ENCODE measurements at regions not wholly inside any gene's neighbourhood (a gene's known extent, or its start where the extent isn't known, plus 50 kb on each side); places are given as distances from the start of the nearest gene placed in this dataset.

GRCh38 chr3:34793057-34793456, 846.3 kb upstream of the ARPP21 start:
- WGBS: 100% methylated on average over 1 of the region's 1 CpG
- H3K9ac ChIP-seq (ENCODE audit: low read depth, low read length): no peak overlapping the region
- no peaks in the 10 kb centered on the region for H3K27me3 ChIP-seq (ENCODE audit: insufficient read depth, low read length)
- H3K9me3 ChIP-seq (ENCODE audit: insufficient read depth, low read depth, low read length): no peaks in the 10 kb centered on the region
- H3K4me3 ChIP-seq (ENCODE audit: low read length): no peak overlapping the region
- H3K36me3 ChIP-seq (ENCODE audit: insufficient read depth, low read length): no peaks in the 10 kb centered on the region
- no peak overlapping the region for H3K27ac ChIP-seq (ENCODE audit: low read depth, low read length)
- peaks cover 6% of the 10 kb centered on the region; the same call in 1 of the 2 replicates for H3K4me1 ChIP-seq (ENCODE audit: insufficient read depth, low read length)

- Histone ChIP-seq H3K4me1 (ENCODE audit: insufficient read depth, low read length) (peaks cover 25% of the 10 kb centered on the region), H3K36me3 (ENCODE audit: insufficient read depth, low read length) (no peaks in the 10 kb centered on the region), H3K9me3 (ENCODE audit: insufficient read depth, low read depth, low read length) (no peaks in the 10 kb centered on the region), H3K27me3 (ENCODE audit: insufficient read depth, low read length) (no peaks in the 10 kb centered on the region), H3K27ac (ENCODE audit: low read depth, low read length) (peak overlapping the region; percentile 15; the same call in 1 of the 2 replicates), H3K4me3 (ENCODE audit: low read length) (no peak overlapping the region), H3K9ac (ENCODE audit: low read depth, low read length) (no peak overlapping the region)
- 100% methylated on average over 1 of the region's 1 CpG for WGBS
These were observed 831.7 kb upstream of the ARPP21 start for GRCh38 chr3:34807611-34808010.

GRCh38 chr3:34808287-34808686, 831.0 kb upstream of the ARPP21 start:
- Histone ChIP-seq H3K27me3 (ENCODE audit: insufficient read depth, low read length) (no peaks in the 10 kb centered on the region), H3K9me3 (ENCODE audit: insufficient read depth, low read depth, low read length) (no peaks in the 10 kb centered on the region), H3K4me3 (ENCODE audit: low read length) (no peak overlapping the region), H3K9ac (ENCODE audit: low read depth, low read length) (no peak overlapping the region), H3K4me1 (ENCODE audit: insufficient read depth, low read length) (peaks cover 25% of the 10 kb centered on the region), H3K36me3 (ENCODE audit: insufficient read depth, low read length) (no peaks in the 10 kb centered on the region), H3K27ac (ENCODE audit: low read depth, low read length) (peak overlapping the region; percentile 40; the same call in 1 of the 2 replicates)
- no CpG with 5 or more reads among the region's 1 CpG for WGBS

- Histone ChIP-seq H3K4me3 (ENCODE audit: low read length) (no peak overlapping the region), H3K36me3 (ENCODE audit: insufficient read depth, low read length) (no peaks in the 10 kb centered on the region), H3K4me1 (ENCODE audit: insufficient read depth, low read length) (no peaks in the 10 kb centered on the region), H3K27me3 (ENCODE audit: insufficient read depth, low read length) (no peaks in the 10 kb centered on the region), H3K9me3 (ENCODE audit: insufficient read depth, low read depth, low read length) (no peaks in the 10 kb centered on the region), H3K27ac (ENCODE audit: low read depth, low read length) (no peak overlapping the region), H3K9ac (ENCODE audit: low read depth, low read length) (no peak overlapping the region)
- WGBS: 94% methylated on average over 1 of the region's 2 CpGs
These were observed 810.5 kb upstream of the ARPP21 start for GRCh38 chr3:34828847-34829246.

- no peaks in the 10 kb centered on the region for H3K4me1 ChIP-seq (ENCODE audit: insufficient read depth, low read length)
- no peaks in the 10 kb centered on the region for H3K36me3 ChIP-seq (ENCODE audit: insufficient read depth, low read length)
- no peaks in the 10 kb centered on the region for H3K9me3 ChIP-seq (ENCODE audit: insufficient read depth, low read depth, low read length)
- no peaks in the 10 kb centered on the region for H3K27me3 ChIP-seq (ENCODE audit: insufficient read depth, low read length)
- no peak overlapping the region for H3K27ac ChIP-seq (ENCODE audit: low read depth, low read length)
- H3K9ac ChIP-seq (ENCODE audit: low read depth, low read length): no peak overlapping the region
- H3K4me3 ChIP-seq (ENCODE audit: low read length): no peak overlapping the region
- no CpG with 5 or more reads among the region's 1 CpG for WGBS
These were observed 806.3 kb upstream of the ARPP21 start for GRCh38 chr3:34832865-34833508.

GRCh38 chr3:34837848-34838741, 801.2 kb upstream of the ARPP21 start:
- H3K4me3 ChIP-seq (ENCODE audit: low read length): no peak overlapping the region
- H3K9me3 ChIP-seq (ENCODE audit: insufficient read depth, low read depth, low read length): no peaks in the 10 kb centered on the region
- H3K9ac ChIP-seq (ENCODE audit: low read depth, low read length): no peak overlapping the region
- H3K27ac ChIP-seq (ENCODE audit: low read depth, low read length): no peak overlapping the region
- peaks cover 17% of the 10 kb centered on the region for H3K4me1 ChIP-seq (ENCODE audit: insufficient read depth, low read length)
- H3K36me3 ChIP-seq (ENCODE audit: insufficient read depth, low read length): no peaks in the 10 kb centered on the region
- 99% methylated on average over 4 of the region's 4 CpGs for WGBS
- H3K27me3 ChIP-seq (ENCODE audit: insufficient read depth, low read length): no peaks in the 10 kb centered on the region

GRCh38 chr3:34842706-34843480, 796.4 kb upstream of the ARPP21 start:
- H3K27ac ChIP-seq (ENCODE audit: low read depth, low read length): no peak overlapping the region
- H3K4me1 ChIP-seq (ENCODE audit: insufficient read depth, low read length): peaks cover 26% of the 10 kb centered on the region
- H3K4me3 ChIP-seq (ENCODE audit: low read length): no peak overlapping the region
- H3K9ac ChIP-seq (ENCODE audit: low read depth, low read length): no peak overlapping the region
- H3K9me3 ChIP-seq (ENCODE audit: insufficient read depth, low read depth, low read length): no peaks in the 10 kb centered on the region
- no peaks in the 10 kb centered on the region for H3K27me3 ChIP-seq (ENCODE audit: insufficient read depth, low read length)
- 88% methylated on average over 4 of the region's 4 CpGs for WGBS
- H3K36me3 ChIP-seq (ENCODE audit: insufficient read depth, low read length): no peaks in the 10 kb centered on the region

- Histone ChIP-seq H3K27ac (ENCODE audit: low read depth, low read length) (no peak overlapping the region), H3K27me3 (ENCODE audit: insufficient read depth, low read length) (no peaks in the 10 kb centered on the region), H3K36me3 (ENCODE audit: insufficient read depth, low read length) (no peaks in the 10 kb centered on the region), H3K9ac (ENCODE audit: low read depth, low read length) (no peak overlapping the region), H3K4me3 (ENCODE audit: low read length) (no peak overlapping the region), H3K4me1 (ENCODE audit: insufficient read depth, low read length) (peaks cover 26% of the 10 kb centered on the region), H3K9me3 (ENCODE audit: insufficient read depth, low read depth, low read length) (no peaks in the 10 kb centered on the region)
- WGBS: 92% methylated on average over 2 of the region's 2 CpGs
These were observed 795.1 kb upstream of the ARPP21 start for GRCh38 chr3:34844323-34844620.

GRCh38 chr3:34851137-34851536, 788.2 kb upstream of the ARPP21 start:
- Histone ChIP-seq H3K9me3 (ENCODE audit: insufficient read depth, low read depth, low read length) (no peaks in the 10 kb centered on the region), H3K27ac (ENCODE audit: low read depth, low read length) (no peak overlapping the region), H3K27me3 (ENCODE audit: insufficient read depth, low read length) (no peaks in the 10 kb centered on the region), H3K4me1 (ENCODE audit: insufficient read depth, low read length) (peaks cover 4% of the 10 kb centered on the region; the same call in 1 of the 2 replicates), H3K36me3 (ENCODE audit: insufficient read depth, low read length) (no peaks in the 10 kb centered on the region), H3K4me3 (ENCODE audit: low read length) (no peak overlapping the region), H3K9ac (ENCODE audit: low read depth, low read length) (no peak overlapping the region)
- 97% methylated on average over 1 of the region's 1 CpG for WGBS

GRCh38 chr3:34852844-34853439, 786.4 kb upstream of the ARPP21 start:
- no peaks in the 10 kb centered on the region for H3K36me3 ChIP-seq (ENCODE audit: insufficient read depth, low read length)
- no peak overlapping the region for H3K27ac ChIP-seq (ENCODE audit: low read depth, low read length)
- no peaks in the 10 kb centered on the region for H3K9me3 ChIP-seq (ENCODE audit: insufficient read depth, low read depth, low read length)
- H3K9ac ChIP-seq (ENCODE audit: low read depth, low read length): no peak overlapping the region
- no CpG with 5 or more reads among the region's 1 CpG for WGBS
- no peaks in the 10 kb centered on the region for H3K27me3 ChIP-seq (ENCODE audit: insufficient read depth, low read length)
- H3K4me3 ChIP-seq (ENCODE audit: low read length): no peak overlapping the region
- H3K4me1 ChIP-seq (ENCODE audit: insufficient read depth, low read length): peaks cover 7% of the 10 kb centered on the region; the same call in 1 of the 2 replicates

Measured in HUES64 (cell line).